ENCODE measurements at regions not wholly inside any gene's neighbourhood (a gene's known extent, or its start where the extent isn't known, plus 50 kb on each side); places are given as distances from the start of the nearest gene placed in this dataset.

DNA sequence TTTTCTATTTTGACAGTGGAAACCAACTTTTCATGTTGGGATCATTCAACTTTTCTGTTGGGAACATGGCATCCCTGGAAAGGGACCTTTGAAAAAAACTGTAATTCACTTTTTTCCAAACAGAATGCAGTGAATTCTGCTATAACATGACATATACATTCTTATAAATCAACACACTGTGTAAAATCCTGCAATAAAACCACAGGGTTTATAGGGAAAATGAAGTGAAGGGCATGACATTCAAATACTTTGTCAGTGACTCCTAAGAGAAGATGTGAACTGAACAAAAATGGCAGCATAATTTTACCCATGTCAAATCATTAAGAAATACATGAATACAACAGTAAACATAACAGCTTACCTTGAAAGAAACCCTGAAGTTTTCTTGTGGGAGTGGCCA, 264.5 kb upstream of the ANKRD50 start:
- DNase-seq: no peak
- intact Hi-C loops (cut with micrococcal nuclease): no loop called here

DNA sequence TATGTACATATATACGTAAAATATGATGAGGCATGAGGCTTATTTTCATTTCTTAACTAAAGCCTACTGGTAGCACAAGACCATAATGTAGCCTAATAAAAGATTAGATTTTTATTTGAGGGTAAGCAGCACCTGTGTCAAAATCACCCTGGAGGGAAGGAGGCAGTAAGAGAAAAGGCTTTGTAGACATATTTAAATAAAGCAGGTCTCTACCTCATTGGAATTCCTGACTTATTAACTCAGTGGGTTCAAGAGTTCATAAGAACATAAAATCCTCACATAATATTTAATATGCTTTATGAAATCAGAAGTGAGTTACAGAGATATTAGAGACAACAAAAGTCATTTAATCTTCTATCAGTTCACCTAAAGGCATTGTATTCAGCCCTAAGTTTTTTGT, 261.6 kb upstream of the ANKRD50 start:
- H3K4me3 ChIP-seq: no peak overlapping the region
- DNase-seq: no peak
- no peaks in the 10 kb centered on the region for H3K4me1 ChIP-seq
- intact Hi-C loops (cut with micrococcal nuclease): no loop called here
- no peak overlapping the region for H3K27ac ChIP-seq (replicated peaks)
- no peaks in the 10 kb centered on the region for H3K36me3 ChIP-seq
- peaks cover 5% of the 10 kb centered on the region for H3K9me3 ChIP-seq (replicated peaks)
- H3K27me3 ChIP-seq (ENCODE audit: low read depth): no peaks in the 10 kb centered on the region
- TF ChIP-seq, protein P1, sequence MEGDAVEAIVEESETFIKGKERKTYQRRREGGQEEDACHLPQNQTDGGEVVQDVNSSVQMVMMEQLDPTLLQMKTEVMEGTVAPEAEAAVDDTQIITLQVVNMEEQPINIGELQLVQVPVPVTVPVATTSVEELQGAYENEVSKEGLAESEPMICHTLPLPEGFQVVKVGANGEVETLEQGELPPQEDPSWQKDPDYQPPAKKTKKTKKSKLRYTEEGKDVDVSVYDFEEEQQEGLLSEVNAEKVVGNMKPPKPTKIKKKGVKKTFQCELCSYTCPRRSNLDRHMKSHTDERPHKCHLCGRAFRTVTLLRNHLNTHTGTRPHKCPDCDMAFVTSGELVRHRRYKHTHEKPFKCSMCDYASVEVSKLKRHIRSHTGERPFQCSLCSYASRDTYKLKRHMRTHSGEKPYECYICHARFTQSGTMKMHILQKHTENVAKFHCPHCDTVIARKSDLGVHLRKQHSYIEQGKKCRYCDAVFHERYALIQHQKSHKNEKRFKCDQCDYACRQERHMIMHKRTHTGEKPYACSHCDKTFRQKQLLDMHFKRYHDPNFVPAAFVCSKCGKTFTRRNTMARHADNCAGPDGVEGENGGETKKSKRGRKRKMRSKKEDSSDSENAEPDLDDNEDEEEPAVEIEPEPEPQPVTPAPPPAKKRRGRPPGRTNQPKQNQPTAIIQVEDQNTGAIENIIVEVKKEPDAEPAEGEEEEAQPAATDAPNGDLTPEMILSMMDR (IDR thresholded peaks at IDR 0.05; ENCODE audit: borderline replicate concordance): no peak

More for the DNA sequence above, 264.5 kb upstream of the ANKRD50 start:
- TF ChIP-seq, protein P1 (IDR thresholded peaks at IDR 0.05; ENCODE audit: borderline replicate concordance): no peak
- H3K27me3 ChIP-seq (ENCODE audit: low read depth): no peaks in the 10 kb centered on the region
- no peak overlapping the region for H3K4me3 ChIP-seq
- H3K9me3 ChIP-seq (replicated peaks): no peaks in the 10 kb centered on the region
- H3K36me3 ChIP-seq: no peaks in the 10 kb centered on the region
- H3K4me1 ChIP-seq: no peaks in the 10 kb centered on the region
- H3K27ac ChIP-seq (replicated peaks): no peak overlapping the region

DNA sequence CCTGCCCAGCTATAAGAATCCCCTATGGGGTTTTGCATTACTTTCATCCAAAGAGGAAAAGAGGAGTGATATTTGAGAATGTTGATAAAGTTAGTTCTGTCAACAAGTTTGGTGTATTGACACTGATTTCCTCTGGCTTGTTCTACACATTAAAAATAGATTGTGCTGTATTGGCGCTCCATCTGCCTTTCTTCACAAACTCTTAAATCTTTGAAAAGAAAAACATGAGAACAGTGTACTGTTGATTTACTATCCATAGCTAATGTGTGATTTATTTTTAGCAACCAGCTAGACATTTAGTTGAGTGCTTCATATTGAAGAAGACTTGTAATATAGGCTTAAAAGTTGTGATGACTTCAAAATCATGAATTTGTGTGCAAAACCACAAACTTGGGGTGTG, 261.2 kb upstream of the ANKRD50 start:
- Histone ChIP-seq H3K27me3 (ENCODE audit: low read depth) (no peaks in the 10 kb centered on the region), H3K4me3 (no peak overlapping the region), H3K36me3 (no peaks in the 10 kb centered on the region), H3K4me1 (no peaks in the 10 kb centered on the region), H3K27ac (replicated peaks) (no peak overlapping the region), H3K9me3 (replicated peaks) (peaks cover 5% of the 10 kb centered on the region)
- no peak for DNase-seq
- intact Hi-C loops (cut with micrococcal nuclease): no loop called here
- TF ChIP-seq, protein P1 (IDR thresholded peaks at IDR 0.05; ENCODE audit: borderline replicate concordance): no peak

DNA sequence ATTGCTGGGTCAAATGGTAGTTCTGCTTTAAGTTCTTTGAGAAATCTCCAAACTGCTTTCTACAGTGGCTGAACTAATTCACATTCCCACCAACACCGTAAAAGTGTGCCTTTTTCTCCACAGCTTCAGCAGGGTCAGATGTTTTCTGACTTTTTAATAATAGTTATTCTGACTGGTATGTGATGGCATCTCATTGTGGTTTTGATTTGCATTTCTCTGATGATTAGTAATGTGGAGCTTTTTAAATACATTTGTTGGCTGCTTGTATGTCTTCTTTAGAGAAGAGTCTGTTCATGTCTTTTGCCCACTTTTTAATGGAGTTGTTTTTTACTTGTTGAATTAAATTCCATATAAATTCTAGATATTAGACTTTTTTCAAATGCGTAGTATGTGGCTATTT, 257.5 kb upstream of the ANKRD50 start:
- Histone ChIP-seq H3K36me3 (no peaks in the 10 kb centered on the region), H3K27me3 (ENCODE audit: low read depth) (no peaks in the 10 kb centered on the region), H3K9me3 (replicated peaks) (peaks cover 5% of the 10 kb centered on the region), H3K4me3 (no peak overlapping the region), H3K27ac (replicated peaks) (no peak overlapping the region), H3K4me1 (no peaks in the 10 kb centered on the region)
- intact Hi-C loops (cut with micrococcal nuclease): no loop called here
- no peak for DNase-seq
- TF ChIP-seq, protein P1 (IDR thresholded peaks at IDR 0.05; ENCODE audit: borderline replicate concordance): no peak

DNA sequence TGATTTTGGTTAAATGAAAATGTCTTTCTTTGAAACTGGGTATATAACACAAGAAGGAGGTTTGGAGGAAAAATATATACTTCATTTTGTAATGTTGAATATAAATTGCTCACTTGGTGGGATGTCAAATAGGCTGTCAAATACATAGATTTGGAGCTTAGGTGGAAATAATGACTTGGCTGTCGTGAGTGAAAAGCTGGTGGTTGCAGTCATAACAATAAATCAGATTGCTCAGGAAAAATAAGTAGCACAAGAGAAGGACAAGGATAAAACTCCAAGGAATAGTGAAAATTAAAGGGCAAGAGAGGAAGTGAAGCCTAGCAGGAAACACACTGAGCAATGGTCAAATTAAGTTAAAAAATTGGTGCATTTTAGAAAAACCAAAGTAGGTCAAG, 253.0 kb upstream of the ANKRD50 start:
- no peaks in the 10 kb centered on the region for H3K27me3 ChIP-seq (ENCODE audit: low read depth)
- DNase-seq: no peak
- H3K4me3 ChIP-seq: no peak overlapping the region
- H3K4me1 ChIP-seq: no peaks in the 10 kb centered on the region
- intact Hi-C loops (cut with micrococcal nuclease): no loop called here
- no peak overlapping the region for H3K27ac ChIP-seq (replicated peaks)
- peaks cover 7% of the 10 kb centered on the region for H3K36me3 ChIP-seq
- TF ChIP-seq, protein P1 (IDR thresholded peaks at IDR 0.05; ENCODE audit: borderline replicate concordance): no peak
- peaks cover 20% of the 10 kb centered on the region for H3K9me3 ChIP-seq (replicated peaks)
